Keratinocyte (primary cell): ENCODE measurements at regions not wholly inside any gene's neighbourhood (a gene's known extent, or its start where the extent isn't known, plus 50 kb on each side); places are given as distances from the start of the nearest gene placed in this dataset.

Source experiments
- DNase-seq: peaks from one replicate; pipeline ENCODE4 v3.0.0-alpha.2; 2011; ENCODE audit warnings: low read depth, missing footprints, low spot score
- FAIRE-seq: peaks from 2 replicates; lab custom pipeline; 2011; peaks lifted over from hg19 to GRCh38; lab: Jason Lieb, UNC
- H2AFZ ChIP-seq: 2 replicates; pipeline ENCODE4 v1.6.0; 2012; ENCODE audit warnings: low read length, control low read depth, inconsistent platforms; ENCODE audit not compliant: control insufficient read depth
- H3K27ac ChIP-seq: 2 replicates; pipeline ENCODE4 v1.5.1; 2011; ENCODE audit warnings: low read length; ENCODE audit not compliant: control insufficient read depth, insufficient read depth
- H3K27me3 ChIP-seq: 3 replicates; pipeline ENCODE4 v1.6.0; 2011; ENCODE audit warnings: low read length; ENCODE audit not compliant: control insufficient read depth, insufficient read depth; ENCODE audit errors: extremely low read depth
- H3K36me3 ChIP-seq, 2 experiments: 2 replicates in 1 of 2; 3 replicates in 1 of 2; pipeline ENCODE4 v1.5.1; 2011; ENCODE audit warnings: low read length in 2 of 2, mild to moderate bottlenecking in 1 of 2; ENCODE audit not compliant: control insufficient read depth in 2 of 2, insufficient read depth in 2 of 2; ENCODE audit errors: extremely low read depth in 1 of 2
- H3K4me1 ChIP-seq: 3 replicates; pipeline ENCODE4 v1.5.1; 2011; ENCODE audit warnings: low read length; ENCODE audit not compliant: control insufficient read depth, insufficient read depth; ENCODE audit errors: extremely low read depth
- H3K4me2 ChIP-seq: 3 replicates; pipeline ENCODE4 v1.6.0; 2011; ENCODE audit warnings: low read depth, low read length; ENCODE audit not compliant: control insufficient read depth, insufficient read depth; ENCODE audit errors: extremely low read depth
- H3K4me3 ChIP-seq, 3 experiments: fragments of 200-600 bp in 1 of 3; sonication (generic) in 1 of 3; 2 replicates in 2 of 3; 3 replicates in 1 of 3; pipeline ENCODE4 v1.5.1; 2011 to 2016; ENCODE audit warnings: low read length in 3 of 3, mild to moderate bottlenecking in 3 of 3, control low read depth in 2 of 3, inconsistent platforms in 1 of 3, low read depth in 1 of 3, mixed read lengths in 1 of 3, mixed run types in 1 of 3, moderate library complexity in 1 of 3; ENCODE audit not compliant: control insufficient read depth in 2 of 3, insufficient read depth in 2 of 3; ENCODE audit errors: extremely low read depth in 1 of 3
- H3K79me2 ChIP-seq: 2 replicates; pipeline ENCODE4 v1.6.0; 2012; ENCODE audit warnings: low read length; ENCODE audit not compliant: control insufficient read depth, insufficient read depth
- H3K9ac ChIP-seq: 3 replicates; pipeline ENCODE4 v1.6.0; 2011; ENCODE audit warnings: low read length; ENCODE audit not compliant: control insufficient read depth, insufficient read depth; ENCODE audit errors: extremely low read depth
- H3K9me1 ChIP-seq: 3 replicates; pipeline ENCODE4 v1.6.0; 2011; ENCODE audit warnings: low read length; ENCODE audit not compliant: control insufficient read depth, insufficient read depth; ENCODE audit errors: extremely low read depth
- H3K9me3 ChIP-seq: 2 replicates; pipeline ENCODE4 v1.5.1; 2012; ENCODE audit warnings: low read depth, low read length; ENCODE audit not compliant: control insufficient read depth
- H4K20me1 ChIP-seq: 3 replicates; pipeline ENCODE4 v1.6.0; 2011; ENCODE audit warnings: low read length; ENCODE audit not compliant: control insufficient read depth, insufficient read depth; ENCODE audit errors: extremely low read depth
- CTCF ChIP-seq, 3 experiments: IDR thresholded peaks in 1 of 3; conservative IDR thresholded peaks in 1 of 3; optimal IDR thresholded peaks in 1 of 3; 2 replicates in 2 of 3; 3 replicates in 1 of 3; pipeline versions ENCODE3 to v1.5.1; 2011; ENCODE audit warnings: low read length in 3 of 3, mild to moderate bottlenecking in 3 of 3, moderate library complexity in 2 of 3, control low read depth in 1 of 3, inconsistent platforms in 1 of 3; ENCODE audit not compliant: insufficient read depth in 2 of 3; ENCODE audit errors: extremely low read depth in 1 of 3
- EZH2 ChIP-seq: IDR thresholded peaks from one replicate; pipeline ENCODE4 v1.6.1; 2012; ENCODE audit warnings: inconsistent platforms, mild to moderate bottlenecking, low read length, moderate library complexity
- dilution Hi-C: fragments of 300-500 bp; cut with MboI; formaldehyde crosslinking; loops from one replicate; pipeline ENCODE4 v1.7.0; 2020; ENCODE audit warnings: low sequenced_read_pairs; ENCODE audit not compliant: extremely low pct_ligation_motif_present

GRCh38 chr2:60219536-60219935 lies 333.9 kb downstream of the BCL11A start:
- Histone ChIP-seq H3K36me3 (no peaks in the 10 kb centered on the region), H3K27me3 (no peaks in the 10 kb centered on the region), H3K79me2 (no peaks in the 10 kb centered on the region), H2AFZ (no peak overlapping the region), H3K4me2 (no peak overlapping the region), H3K4me3 (no peak overlapping the region), H3K9ac (no peak overlapping the region), H3K27ac (no peak overlapping the region), H3K9me3 (no peaks in the 10 kb centered on the region), H3K9me1 (no peaks in the 10 kb centered on the region), H4K20me1 (no peaks in the 10 kb centered on the region), H3K4me1 (peaks cover 11% of the 10 kb centered on the region)
- dilution Hi-C loops: no loop called here
- TF ChIP-seq CTCF (optimal IDR thresholded peaks at IDR 0.05 in 1 of 3, IDR thresholded peaks at IDR 0.05 in 1 of 3, conservative IDR thresholded peaks at IDR 0.05 in 1 of 3; ENCODE audit: extremely low read depth in 1 of 3, insufficient read depth in 2 of 3, low read length in 3 of 3) (no peak), EZH2 (no peak)
- no peak for DNase-seq
- FAIRE-seq: no peak

GRCh38 chr2:60216452-60216995 lies 336.9 kb downstream of the BCL11A start:
- Histone ChIP-seq H3K9ac (no peak overlapping the region), H2AFZ (peak overlapping the region; percentile 60), H3K4me1 (peaks cover 27% of the 10 kb centered on the region), H3K9me1 (no peaks in the 10 kb centered on the region), H3K27me3 (no peaks in the 10 kb centered on the region), H3K4me3 (no peak overlapping the region), H3K4me2 (peak overlapping the region; percentile 41), H3K36me3 (no peaks in the 10 kb centered on the region), H3K9me3 (no peaks in the 10 kb centered on the region), H4K20me1 (no peaks in the 10 kb centered on the region), H3K27ac (no peak overlapping the region), H3K79me2 (no peaks in the 10 kb centered on the region)
- no peak for DNase-seq
- dilution Hi-C loops: no loop called here
- TF ChIP-seq CTCF (optimal IDR thresholded peaks at IDR 0.05 in 1 of 3, IDR thresholded peaks at IDR 0.05 in 1 of 3, conservative IDR thresholded peaks at IDR 0.05 in 1 of 3; ENCODE audit: extremely low read depth in 1 of 3, insufficient read depth in 2 of 3, low read length in 3 of 3) (no peak), EZH2 (no peak)
- FAIRE-seq: peak; percentile 58
